IMR-90 (cell line): ENCODE measurements at regions not wholly inside any gene's neighbourhood (a gene's known extent, or its start where the extent isn't known, plus 50 kb on each side); places are given as distances from the start of the nearest gene placed in this dataset.

Experiments used
- CEBPB ChIP-seq: IDR thresholded peaks from 2 replicates; pipeline ENCODE4 v1.6.1; 2012; ENCODE audit warnings: low read depth, low read length, improper control_type of control experiment
- FOS ChIP-seq: fragments of 150-350 bp; IDR thresholded peaks from 2 replicates; pipeline ENCODE4 v1.6.1; 2016; ENCODE audit warnings: low read depth, low read length
- MAFK ChIP-seq: IDR thresholded peaks from 2 replicates; pipeline ENCODE4 v1.6.1; 2012; ENCODE audit warnings: low read depth, low read length, improper control_type of control experiment
- MXI1 ChIP-seq: IDR thresholded peaks from 2 replicates; pipeline ENCODE4 v1.6.1; 2012; ENCODE audit warnings: low read depth, mild to moderate bottlenecking, low read length, moderate library complexity, borderline replicate concordance
- NFE2L2 ChIP-seq: fragments of 150-350 bp; IDR thresholded peaks from 2 replicates; pipeline ENCODE4 v1.6.1; 2016; ENCODE audit warnings: low read depth, mild to moderate bottlenecking, low read length
- POLR2A ChIP-seq: IDR thresholded peaks from 2 replicates; pipeline ENCODE4 v1.6.1; 2012; ENCODE audit warnings: mild to moderate bottlenecking, low read depth, low read length
- RCOR1 ChIP-seq: IDR thresholded peaks from 2 replicates; pipeline ENCODE4 v1.6.1; 2012; ENCODE audit warnings: mild to moderate bottlenecking, low read length, improper control_type of control experiment; ENCODE audit not compliant: insufficient replicate concordance
- SMC3 ChIP-seq: fragments of 150-350 bp; IDR thresholded peaks from 2 replicates; pipeline ENCODE4 v1.6.1; 2016; ENCODE audit warnings: low read depth, mild to moderate bottlenecking, antibody characterized with exemption, low read length, moderate library complexity
- TF ChIP-seq, protein P1 (sequence below): conservative IDR thresholded peaks from 2 replicates; pipeline ENCODE4 v1.5.1; 2012; ENCODE audit warnings: mild to moderate bottlenecking, low read depth, low read length, improper control_type of control experiment
- TF ChIP-seq, protein P2 (sequence below): fragments of 150-350 bp; IDR thresholded peaks from 2 replicates; pipeline ENCODE4 v1.6.1; 2016; ENCODE audit warnings: low read depth, mild to moderate bottlenecking, low read length, moderate library complexity, borderline replicate concordance

DNA sequence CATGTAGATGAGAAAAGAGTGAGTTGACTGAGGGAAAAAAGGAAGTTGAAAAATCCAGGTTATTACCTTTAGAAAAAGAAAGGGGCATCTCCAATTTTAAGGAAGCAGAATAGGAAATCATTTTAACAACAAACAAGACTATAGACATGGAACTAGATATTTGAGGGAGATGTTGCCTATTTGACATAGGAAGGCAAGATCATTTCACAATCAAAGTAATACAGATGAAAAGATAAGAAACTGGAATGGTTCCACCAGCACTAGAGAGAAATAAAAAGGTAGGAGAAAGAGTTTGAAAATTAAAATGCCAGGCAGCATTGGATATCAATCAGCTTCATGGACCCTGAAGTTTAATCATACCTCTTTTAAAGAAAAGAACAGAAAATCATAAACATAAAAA is 881.0 kb upstream of the MGAT4C start:
- TF ChIP-seq MXI1 (no peak), NFE2L2 (no peak), SMC3 (no peak), POLR2A (no peak), CEBPB (no peak), RCOR1 (no peak), FOS (no peak), MAFK (no peak)
- TF ChIP-seq, protein P1, sequence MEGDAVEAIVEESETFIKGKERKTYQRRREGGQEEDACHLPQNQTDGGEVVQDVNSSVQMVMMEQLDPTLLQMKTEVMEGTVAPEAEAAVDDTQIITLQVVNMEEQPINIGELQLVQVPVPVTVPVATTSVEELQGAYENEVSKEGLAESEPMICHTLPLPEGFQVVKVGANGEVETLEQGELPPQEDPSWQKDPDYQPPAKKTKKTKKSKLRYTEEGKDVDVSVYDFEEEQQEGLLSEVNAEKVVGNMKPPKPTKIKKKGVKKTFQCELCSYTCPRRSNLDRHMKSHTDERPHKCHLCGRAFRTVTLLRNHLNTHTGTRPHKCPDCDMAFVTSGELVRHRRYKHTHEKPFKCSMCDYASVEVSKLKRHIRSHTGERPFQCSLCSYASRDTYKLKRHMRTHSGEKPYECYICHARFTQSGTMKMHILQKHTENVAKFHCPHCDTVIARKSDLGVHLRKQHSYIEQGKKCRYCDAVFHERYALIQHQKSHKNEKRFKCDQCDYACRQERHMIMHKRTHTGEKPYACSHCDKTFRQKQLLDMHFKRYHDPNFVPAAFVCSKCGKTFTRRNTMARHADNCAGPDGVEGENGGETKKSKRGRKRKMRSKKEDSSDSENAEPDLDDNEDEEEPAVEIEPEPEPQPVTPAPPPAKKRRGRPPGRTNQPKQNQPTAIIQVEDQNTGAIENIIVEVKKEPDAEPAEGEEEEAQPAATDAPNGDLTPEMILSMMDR, result no peak
- TF ChIP-seq, protein P2, sequence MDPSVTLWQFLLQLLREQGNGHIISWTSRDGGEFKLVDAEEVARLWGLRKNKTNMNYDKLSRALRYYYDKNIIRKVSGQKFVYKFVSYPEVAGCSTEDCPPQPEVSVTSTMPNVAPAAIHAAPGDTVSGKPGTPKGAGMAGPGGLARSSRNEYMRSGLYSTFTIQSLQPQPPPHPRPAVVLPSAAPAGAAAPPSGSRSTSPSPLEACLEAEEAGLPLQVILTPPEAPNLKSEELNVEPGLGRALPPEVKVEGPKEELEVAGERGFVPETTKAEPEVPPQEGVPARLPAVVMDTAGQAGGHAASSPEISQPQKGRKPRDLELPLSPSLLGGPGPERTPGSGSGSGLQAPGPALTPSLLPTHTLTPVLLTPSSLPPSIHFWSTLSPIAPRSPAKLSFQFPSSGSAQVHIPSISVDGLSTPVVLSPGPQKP, result no peak
